ENCODE measurements at regions not wholly inside any gene's neighbourhood (a gene's known extent, or its start where the extent isn't known, plus 50 kb on each side); places are given as distances from the start of the nearest gene placed in this dataset.

- H3K27me3 Mint-ChIP-seq, result no peaks in the 10 kb centered on the region
- ATAC-seq, result peak; percentile 88
- H3K27ac Mint-ChIP-seq, result no peak overlapping the region
- peak overlapping the region in 1 of 2 donors; percentile 21 for H3K4me3 Mint-ChIP-seq
- peaks cover 0 to 13% of the 10 kb centered on the region in 2 donors for H3K9me3 Mint-ChIP-seq
- no peak for DNase-seq
- peaks cover 10% of the 10 kb centered on the region for H3K4me1 Mint-ChIP-seq
These were observed 620.0 kb upstream of the B3GALT2 start for GRCh38 chr1:193806079-193807048.

GRCh38 chr1:193799948-193800690 is 613.7 kb upstream of the B3GALT2 start:
- H3K27me3 Mint-ChIP-seq, result no peaks in the 10 kb centered on the region
- H3K4me3 Mint-ChIP-seq, result no peak overlapping the region
- peak; percentile 59 for ATAC-seq
- DNase-seq, result no peak
- H3K9me3 Mint-ChIP-seq, result peaks cover 0 to 13% of the 10 kb centered on the region in 2 donors
- H3K27ac Mint-ChIP-seq, result no peak overlapping the region
- peaks cover 12% of the 10 kb centered on the region for H3K4me1 Mint-ChIP-seq

GRCh38 chr1:193799371-193799770 is 613.0 kb upstream of the B3GALT2 start:
- Mint-ChIP-seq H3K27me3 (no peaks in the 10 kb centered on the region), H3K9me3 (peaks cover 0 to 13% of the 10 kb centered on the region in 2 donors), H3K4me1 (peaks cover 12% of the 10 kb centered on the region), H3K4me3 (no peak overlapping the region), H3K27ac (no peak overlapping the region)
- DNase-seq (no peak), ATAC-seq (no peak)

GRCh38 chr1:193794239-193794638 is 607.8 kb upstream of the B3GALT2 start:
- ATAC-seq, result no peak
- peaks cover 0 to 4% of the 10 kb centered on the region in 2 donors for H3K9me3 Mint-ChIP-seq
- H3K4me3 Mint-ChIP-seq, result no peak overlapping the region
- H3K27me3 Mint-ChIP-seq, result no peaks in the 10 kb centered on the region
- DNase-seq, result no peak
- H3K27ac Mint-ChIP-seq, result no peak overlapping the region
- no peaks in the 10 kb centered on the region for H3K4me1 Mint-ChIP-seq

- no peak overlapping the region for H3K27ac Mint-ChIP-seq
- DNase-seq (no peak), ATAC-seq (no peak)
- H3K4me1 Mint-ChIP-seq, result no peaks in the 10 kb centered on the region
- peaks cover 0 to 4% of the 10 kb centered on the region in 2 donors for H3K9me3 Mint-ChIP-seq
- H3K27me3 Mint-ChIP-seq, result no peaks in the 10 kb centered on the region
- H3K4me3 Mint-ChIP-seq, result no peak overlapping the region
These were observed 605.3 kb upstream of the B3GALT2 start for GRCh38 chr1:193791746-193792145.

GRCh38 chr1:193787061-193787460 is 600.6 kb upstream of the B3GALT2 start:
- no peak for DNase-seq
- Mint-ChIP-seq H3K27ac (no peak overlapping the region), H3K27me3 (no peaks in the 10 kb centered on the region), H3K9me3 (no peaks in the 10 kb centered on the region), H3K4me1 (no peaks in the 10 kb centered on the region), H3K4me3 (no peak overlapping the region)
- ATAC-seq, result no peak

GRCh38 chr1:193785850-193786420 is 599.5 kb upstream of the B3GALT2 start:
- H3K4me3 Mint-ChIP-seq, result no peak overlapping the region
- no peaks in the 10 kb centered on the region for H3K27me3 Mint-ChIP-seq
- H3K4me1 Mint-ChIP-seq, result no peaks in the 10 kb centered on the region
- H3K27ac Mint-ChIP-seq, result no peak overlapping the region
- DNase-seq (no peak), ATAC-seq (no peak)
- no peaks in the 10 kb centered on the region for H3K9me3 Mint-ChIP-seq

- peaks cover 23 to 25% of the 10 kb centered on the region in 2 donors for H3K9me3 Mint-ChIP-seq
- H3K4me3 Mint-ChIP-seq, result no peak overlapping the region
- ATAC-seq, result no peak
These were observed 588.3 kb upstream of the B3GALT2 start for GRCh38 chr1:193774536-193775323.

GRCh38 chr1:193771596-193771995 is 585.2 kb upstream of the B3GALT2 start:
- Mint-ChIP-seq H3K9me3 (peaks cover 20 to 21% of the 10 kb centered on the region in 2 donors), H3K4me3 (no peak overlapping the region), H3K27ac (no peak overlapping the region), H3K4me1 (peaks cover 6% of the 10 kb centered on the region), H3K27me3 (no peaks in the 10 kb centered on the region)
- DNase-seq (no peak), ATAC-seq (no peak)

More at GRCh38 chr1:193774536-193775323, 588.3 kb upstream of the B3GALT2 start:
- Mint-ChIP-seq H3K27ac (no peak overlapping the region), H3K4me1 (peaks cover 6% of the 10 kb centered on the region), H3K27me3 (no peaks in the 10 kb centered on the region)
- no peak for DNase-seq

- H3K27ac Mint-ChIP-seq, result peak overlapping the region in 1 of 2 donors; percentile 35
- no peak overlapping the region for H3K4me3 Mint-ChIP-seq
- H3K9me3 Mint-ChIP-seq, result peaks cover 1 to 3% of the 10 kb centered on the region in 2 donors
- DNase-seq, result no peak
- no peak for ATAC-seq
- H3K4me1 Mint-ChIP-seq, result peaks cover 6% of the 10 kb centered on the region
- no peaks in the 10 kb centered on the region for H3K27me3 Mint-ChIP-seq
These were observed 583.2 kb upstream of the B3GALT2 start for GRCh38 chr1:193769651-193770050.

GRCh38 chr1:193767886-193768285 is 581.5 kb upstream of the B3GALT2 start:
- H3K9me3 Mint-ChIP-seq, result no peaks in the 10 kb centered on the region
- no peak overlapping the region for H3K4me3 Mint-ChIP-seq
- no peak for ATAC-seq
- no peak overlapping the region for H3K27ac Mint-ChIP-seq
- H3K4me1 Mint-ChIP-seq, result peaks cover 6% of the 10 kb centered on the region
- no peak for DNase-seq
- no peaks in the 10 kb centered on the region for H3K27me3 Mint-ChIP-seq

- H3K27me3 Mint-ChIP-seq, result no peaks in the 10 kb centered on the region
- ATAC-seq, result no peak
- no peaks in the 10 kb centered on the region for H3K9me3 Mint-ChIP-seq
- DNase-seq, result no peak
- H3K4me3 Mint-ChIP-seq, result no peak overlapping the region
- peaks cover 6% of the 10 kb centered on the region for H3K4me1 Mint-ChIP-seq
- H3K27ac Mint-ChIP-seq, result no peak overlapping the region
These were observed 579.9 kb upstream of the B3GALT2 start for GRCh38 chr1:193766329-193766728.

GRCh38 chr1:193763266-193763665 is 576.9 kb upstream of the B3GALT2 start:
- ATAC-seq (no peak), DNase-seq (no peak)
- Mint-ChIP-seq H3K4me1 (no peaks in the 10 kb centered on the region), H3K9me3 (no peaks in the 10 kb centered on the region), H3K27ac (no peak overlapping the region), H3K4me3 (no peak overlapping the region), H3K27me3 (no peaks in the 10 kb centered on the region)

- Mint-ChIP-seq H3K4me1 (no peaks in the 10 kb centered on the region), H3K27me3 (no peaks in the 10 kb centered on the region), H3K4me3 (no peak overlapping the region), H3K9me3 (peaks cover 0 to 3% of the 10 kb centered on the region in 2 donors), H3K27ac (no peak overlapping the region)
- ATAC-seq, result no peak
- no peak for DNase-seq
These were observed 575.8 kb upstream of the B3GALT2 start for GRCh38 chr1:193762236-193762635.

- DNase-seq (no peak), ATAC-seq (no peak)
- Mint-ChIP-seq H3K9me3 (peaks cover 0 to 7% of the 10 kb centered on the region in 2 donors), H3K4me3 (no peak overlapping the region), H3K27ac (no peak overlapping the region), H3K4me1 (no peaks in the 10 kb centered on the region), H3K27me3 (no peaks in the 10 kb centered on the region)
These were observed 569.0 kb upstream of the B3GALT2 start for GRCh38 chr1:193755441-193755840.
